ENCODE measurements at regions not wholly inside any gene's neighbourhood (a gene's known extent, or its start where the extent isn't known, plus 50 kb on each side); places are given as distances from the start of the nearest gene placed in this dataset.
A peak's percentile ranks its signal among the peaks of the same experiment; 100 is the strongest.

DNA sequence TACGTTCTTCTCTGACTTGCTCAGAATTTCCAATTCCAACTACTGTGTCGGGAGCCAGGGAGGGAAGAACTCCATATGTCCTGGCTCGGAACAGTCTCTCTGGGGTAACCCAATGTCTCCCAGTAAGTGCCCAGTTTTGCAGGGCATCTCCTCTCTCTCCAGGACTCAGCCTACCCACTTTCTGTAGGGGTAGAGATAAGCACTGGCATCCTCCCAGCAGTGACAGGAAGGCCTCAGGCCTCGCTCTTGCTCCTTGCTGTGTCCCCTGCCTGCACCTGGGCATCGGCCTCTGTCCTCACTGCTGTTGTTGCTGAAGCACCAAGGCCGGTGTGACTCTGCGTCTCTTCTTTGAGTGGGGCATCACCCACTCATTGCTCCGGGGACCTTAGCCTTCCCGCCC lies 388.9 kb upstream of the JARID2 start:
- no peak for DNase-seq (ENCODE audit: low spot score)

DNA sequence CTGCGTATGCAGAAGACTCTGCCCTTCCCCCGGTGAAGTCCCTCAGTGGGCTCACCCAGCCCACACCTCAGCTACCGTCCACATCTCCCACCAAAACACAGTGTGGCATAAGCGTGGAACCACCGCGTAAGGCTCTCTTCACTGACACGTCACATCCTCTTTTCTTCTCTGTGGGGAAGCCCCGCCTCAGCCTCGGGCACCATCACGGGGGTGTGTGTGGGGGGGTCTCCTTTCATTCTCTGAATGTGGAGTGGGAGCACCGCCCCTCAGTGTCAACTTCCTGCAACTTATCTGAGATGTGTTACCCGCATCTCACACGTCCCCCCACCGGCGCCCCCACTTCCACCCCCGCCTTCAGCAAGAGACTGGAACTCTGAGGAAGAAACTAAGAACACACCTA lies 388.4 kb upstream of the JARID2 start:
- DNase-seq (ENCODE audit: low spot score): peak; percentile 67

GRCh38 chr6:14858808-14859207 lies 387.1 kb upstream of the JARID2 start:
- no peak for DNase-seq (ENCODE audit: low spot score)

DNA sequence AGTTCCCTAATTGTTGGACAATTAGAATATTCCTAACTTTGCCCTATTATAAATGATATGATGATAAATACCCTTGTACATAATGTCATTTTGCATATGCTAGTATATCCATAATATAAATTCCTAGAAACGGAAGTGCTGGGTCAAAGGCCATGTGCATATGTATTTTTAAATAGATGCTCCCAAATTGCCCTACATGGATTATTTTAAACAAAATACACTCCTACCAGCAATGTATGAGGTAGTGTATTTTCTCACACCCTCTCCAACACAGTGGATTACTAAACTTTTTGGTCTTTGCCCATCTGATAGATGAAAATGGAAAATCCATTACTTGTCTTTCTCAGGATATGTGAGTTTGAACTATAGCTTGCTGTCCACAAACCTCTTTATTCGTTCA lies 385.1 kb upstream of the JARID2 start:
- DNase-seq (ENCODE audit: low spot score): no peak

GRCh38 chr6:14861491-14861943 lies 384.4 kb upstream of the JARID2 start:
- no peak for DNase-seq (ENCODE audit: low spot score)

DNA sequence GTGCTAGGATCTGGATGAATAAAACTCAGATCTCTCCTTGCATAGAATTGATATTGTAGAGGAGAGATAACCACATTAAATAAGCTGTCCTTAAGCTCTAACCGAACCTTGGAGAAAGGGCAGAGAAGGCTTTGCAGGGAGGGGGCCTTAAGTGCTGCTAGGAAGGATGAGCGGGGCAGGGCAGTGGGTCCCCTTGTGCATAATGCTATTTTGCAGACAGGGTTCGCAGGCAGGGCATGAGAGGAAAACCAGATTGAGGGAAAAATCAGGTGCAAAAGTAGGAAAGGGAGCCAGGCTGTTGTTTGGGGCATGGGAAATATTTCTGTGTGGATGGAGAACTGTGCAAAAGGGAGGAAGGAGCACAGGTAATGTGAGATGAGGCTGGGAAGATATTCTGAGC lies 383.0 kb upstream of the JARID2 start:
- no peak for DNase-seq (ENCODE audit: low spot score)

DNA sequence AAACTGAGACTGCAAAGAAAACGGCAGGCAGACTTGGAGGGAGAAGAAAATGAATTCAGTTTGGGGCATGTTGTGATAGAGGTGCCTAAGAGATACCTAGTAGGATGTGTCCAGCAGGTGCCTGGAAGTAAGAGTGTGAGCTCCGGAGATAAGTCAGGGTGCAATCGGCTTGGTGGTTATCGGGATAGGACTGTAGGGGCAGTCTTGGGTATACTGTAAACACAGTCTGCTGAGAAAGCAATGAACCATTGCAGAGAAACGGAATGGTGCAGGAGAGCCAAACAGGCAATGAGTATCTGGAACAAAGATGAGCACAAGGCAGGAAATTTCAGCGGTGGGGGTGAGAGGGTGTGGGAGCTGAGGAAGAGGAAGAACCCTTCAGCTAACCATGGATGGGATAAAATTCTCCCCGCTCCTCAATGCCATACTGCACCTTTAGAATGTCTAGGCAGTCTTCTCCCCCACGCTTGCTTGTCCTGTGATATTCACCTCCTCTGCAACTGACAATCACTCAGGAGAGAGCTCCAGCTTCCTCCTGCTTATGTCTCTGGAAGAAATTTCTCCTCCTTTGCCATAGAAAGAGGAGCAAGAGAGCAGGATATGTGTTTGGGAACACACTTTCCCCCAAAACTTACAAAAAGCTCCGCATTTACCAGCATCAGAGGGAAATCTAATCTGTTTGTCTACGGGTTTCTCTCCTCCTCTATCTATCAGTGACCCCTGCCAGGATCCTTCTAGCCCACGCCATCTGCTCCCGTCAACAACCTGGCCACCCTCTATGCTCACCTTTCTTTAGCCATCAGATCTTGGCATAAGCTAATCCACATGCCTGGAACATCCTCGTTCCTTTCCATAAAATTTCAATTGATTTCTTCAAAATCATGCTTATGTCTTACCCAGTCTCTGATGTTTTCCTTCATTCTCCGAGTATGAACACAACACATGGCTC lies 381.7 kb upstream of the JARID2 start:
- DNase-seq (ENCODE audit: low spot score): no peak

GRCh38 chr6:14865531-14866100 lies 380.3 kb upstream of the JARID2 start:
- DNase-seq (ENCODE audit: low spot score): peak; percentile 15

DNA sequence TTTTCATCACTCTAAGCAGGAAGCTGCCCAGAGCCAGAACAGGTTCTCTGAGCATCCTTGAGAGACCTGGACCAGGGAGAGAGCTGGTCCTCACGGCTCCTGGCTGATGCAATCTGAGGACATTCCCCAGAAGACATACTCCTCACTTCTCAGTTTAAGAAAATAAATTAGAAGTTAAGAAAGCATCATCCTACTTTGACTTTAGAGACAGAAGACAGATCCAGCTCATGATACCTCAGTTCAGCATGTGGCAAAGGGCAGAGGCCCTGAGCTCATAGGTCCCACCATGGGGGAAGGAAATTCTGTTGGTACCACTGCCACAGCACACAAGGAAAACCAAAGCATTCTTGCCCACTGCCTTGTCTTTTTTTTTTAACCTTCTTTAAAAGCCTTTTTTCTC lies 378.1 kb upstream of the JARID2 start:
- no peak for DNase-seq (ENCODE audit: low spot score)

DNA sequence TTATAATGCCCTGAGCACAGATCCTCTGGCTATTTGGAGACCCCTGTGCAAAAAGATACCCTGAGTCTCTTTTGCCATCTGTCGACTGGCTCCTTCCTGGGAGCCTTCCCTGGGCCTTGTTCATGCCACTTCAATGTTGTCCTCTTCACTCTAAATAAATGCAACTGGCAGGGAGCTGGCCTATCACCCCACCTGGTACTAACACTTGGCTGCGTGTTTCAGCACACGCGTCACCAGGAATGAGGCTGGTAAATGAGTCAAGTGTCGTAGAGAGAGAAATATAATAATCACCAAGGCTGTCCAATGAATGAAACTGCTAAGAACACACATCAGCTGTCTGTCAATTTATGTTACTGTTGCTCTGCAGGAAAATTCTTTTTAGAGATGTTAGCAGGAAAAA lies 374.6 kb upstream of the JARID2 start:
- no peak for DNase-seq (ENCODE audit: low spot score)

- no peak for DNase-seq (ENCODE audit: low spot score)
Measured at GRCh38 chr6:14873101-14873500, 372.8 kb upstream of the JARID2 start.

DNA sequence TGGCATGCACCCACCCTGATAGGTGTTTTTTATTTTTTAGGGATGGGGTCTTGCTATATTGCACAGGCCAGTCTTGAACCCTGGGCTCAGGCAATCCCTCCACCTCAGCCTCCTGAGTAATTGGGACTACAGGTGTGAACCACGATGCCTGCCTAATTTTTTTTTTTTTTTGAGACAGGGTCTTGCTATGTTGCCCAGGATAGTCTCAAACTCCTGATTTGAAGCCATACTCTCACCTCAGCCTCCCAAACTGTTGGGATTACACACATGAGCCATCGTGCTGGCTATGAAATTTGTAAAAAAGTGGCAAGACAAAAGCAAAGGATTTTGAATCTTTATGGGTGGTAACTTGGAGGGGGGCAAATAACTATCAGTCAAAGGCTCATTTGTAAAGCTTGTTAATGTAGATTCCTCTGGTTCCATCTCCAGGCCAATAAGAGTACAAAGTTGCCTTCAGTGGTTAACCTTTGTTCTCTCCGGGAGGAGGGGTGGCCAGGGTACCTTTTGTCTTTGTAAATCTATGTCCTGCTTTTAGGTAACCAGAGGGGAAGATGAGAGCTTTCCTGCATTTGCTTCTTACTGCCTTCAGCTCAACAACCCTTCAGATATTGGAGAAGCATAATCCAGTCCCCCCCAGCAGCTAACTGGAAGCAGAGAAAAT lies 372.0 kb upstream of the JARID2 start:
- no peak for DNase-seq (ENCODE audit: low spot score)

DNA sequence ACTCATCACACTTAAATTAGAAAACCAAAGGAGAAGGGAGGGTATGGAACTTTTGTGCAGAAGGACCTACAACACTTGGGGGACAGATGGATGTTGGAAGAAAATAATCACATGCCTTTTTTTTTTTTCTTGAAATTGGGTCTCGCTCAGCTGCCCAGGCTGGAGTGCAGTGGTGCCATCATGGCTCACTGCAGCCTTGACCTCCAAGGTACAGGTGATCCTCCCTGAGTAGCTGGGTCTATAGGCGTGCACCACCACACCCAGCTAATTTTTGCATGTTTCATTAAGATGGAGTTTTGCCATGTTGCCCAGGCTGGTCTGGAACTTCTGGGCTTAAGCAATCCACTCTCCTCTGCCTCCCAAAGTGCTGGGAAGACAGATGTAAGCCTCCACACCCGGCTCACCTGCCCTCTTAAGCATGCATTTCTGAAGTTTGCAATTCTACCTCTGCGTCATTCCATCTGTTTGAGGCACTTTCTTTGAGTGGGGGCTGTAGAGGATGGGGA lies 370.8 kb upstream of the JARID2 start:
- no peak for DNase-seq (ENCODE audit: low spot score)

DNA sequence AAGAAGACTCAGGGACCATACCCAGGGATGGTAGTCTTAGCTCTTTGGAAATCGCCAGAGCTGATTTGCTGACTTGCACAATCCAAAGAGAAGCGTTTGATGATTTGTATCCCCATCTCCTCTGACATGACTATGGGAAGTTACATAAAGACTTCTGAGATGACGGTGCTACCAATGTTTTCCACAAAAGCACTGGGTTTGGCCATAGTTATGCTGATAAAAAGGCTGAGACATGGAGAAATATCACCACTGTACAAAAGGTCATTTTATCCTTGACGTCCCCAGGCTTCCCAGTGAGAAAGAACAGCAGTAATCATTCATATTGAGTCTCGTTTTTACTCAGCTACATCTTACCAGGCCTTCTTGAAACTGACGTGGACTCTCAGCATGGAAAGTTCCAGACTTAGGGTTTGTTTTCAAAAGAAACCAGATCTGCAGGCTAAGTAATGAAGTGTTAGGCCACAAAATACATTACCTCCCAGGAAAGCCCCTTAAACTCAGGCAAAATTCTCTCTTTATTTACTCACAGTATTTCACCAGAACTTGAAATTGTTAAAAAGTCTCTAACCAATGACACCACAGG lies 370.3 kb upstream of the JARID2 start:
- no peak for DNase-seq (ENCODE audit: low spot score)

- DNase-seq (ENCODE audit: low spot score): peak; percentile 64
Measured at GRCh38 chr6:14876778-14877613, 368.9 kb upstream of the JARID2 start.

GRCh38 chr6:14877758-14878157 lies 368.1 kb upstream of the JARID2 start:
- no peak for DNase-seq (ENCODE audit: low spot score)

GRCh38 chr6:14880052-14880451 lies 365.8 kb upstream of the JARID2 start:
- no peak for DNase-seq (ENCODE audit: low spot score)

- no peak for DNase-seq (ENCODE audit: low spot score)
Measured at GRCh38 chr6:14880677-14881076, 365.2 kb upstream of the JARID2 start.

- no peak for DNase-seq (ENCODE audit: low spot score)
Measured at GRCh38 chr6:14881398-14881797, 364.5 kb upstream of the JARID2 start.

- DNase-seq (ENCODE audit: low spot score): no peak
Measured at GRCh38 chr6:14882394-14883026, 363.4 kb upstream of the JARID2 start.

GRCh38 chr6:14883921-14884320 lies 361.9 kb upstream of the JARID2 start:
- DNase-seq (ENCODE audit: low spot score): no peak

Data from CD4-positive, alpha-beta T cell treated with Interleukin-2 at 100 ng/mL for 4 hours (primary cell).